Upper lobe of right lung (tissue), 1 donor: ENCODE measurements at regions not wholly inside any gene's neighbourhood (a gene's known extent, or its start where the extent isn't known, plus 50 kb on each side); places are given as distances from the start of the nearest gene placed in this dataset.

ENCODE experiments used
- ATAC-seq: fragments of 200-7000 bp; cut with Tn5 transposase; one replicate; pipeline ENCODE4 v1.9.1; 2020; ENCODE audit warnings: mild to moderate bottlenecking, moderate library complexity
- DNase-seq: peaks from one replicate; pipeline ENCODE4 v3.0.0-alpha.2; 2020
- H3K27ac ChIP-seq: fragments of 200-600 bp; one replicate; pipeline ENCODE4 v1.8.0; 2022
- H3K27me3 ChIP-seq: fragments of 200-600 bp; one replicate; pipeline ENCODE4 v1.8.0; 2022; ENCODE audit warnings: mild to moderate bottlenecking
- H3K36me3 ChIP-seq: fragments of 200-600 bp; one replicate; pipeline ENCODE4 v1.8.0; 2022
- H3K4me1 ChIP-seq: fragments of 200-600 bp; one replicate; pipeline ENCODE4 v1.8.0; 2022
- H3K4me3 ChIP-seq: fragments of 200-600 bp; one replicate; pipeline ENCODE4 v1.8.0; 2022; ENCODE audit warnings: mild to moderate bottlenecking
- H3K9me3 ChIP-seq: fragments of 200-600 bp; one replicate; pipeline ENCODE4 v1.8.0; 2022
- CTCF ChIP-seq: fragments of 200-600 bp; IDR thresholded peaks from one replicate; pipeline ENCODE4 v1.8.0; 2022; ENCODE audit warnings: antibody characterized with exemption
- intact Hi-C: fragments of 100-400 bp; cut with DNase I; formaldehyde crosslinking; loops from one replicate; pipeline ENCODE4 v1.11.0; 2022
- donor health status: DM: no; HTN: yes; CAD: no; lungs with severe emphysema.

GRCh38 chr21:36564647-36565046 is 84.7 kb upstream of the CLDN14 start:
- ATAC-seq, result no peak
- H3K4me1 ChIP-seq, result no peaks in the 10 kb centered on the region

GRCh38 chr21:36565540-36565939 is 85.6 kb upstream of the CLDN14 start:
- intact Hi-C loops, result no loop called here
- no peak for ATAC-seq
- no peaks in the 10 kb centered on the region for H3K4me1 ChIP-seq

More at GRCh38 chr21:36564647-36565046, 84.7 kb upstream of the CLDN14 start:
- no peak for DNase-seq
- TF ChIP-seq CTCF, result no peak
- intact Hi-C loops, result no loop called here
- Histone ChIP-seq H3K27me3 (no peaks in the 10 kb centered on the region), H3K27ac (no peak overlapping the region), H3K9me3 (no peaks in the 10 kb centered on the region), H3K4me3 (no peak overlapping the region), H3K36me3 (no peaks in the 10 kb centered on the region)

GRCh38 chr21:36566644-36567043 is 86.7 kb upstream of the CLDN14 start:
- Histone ChIP-seq H3K36me3 (no peaks in the 10 kb centered on the region), H3K4me3 (no peak overlapping the region), H3K9me3 (no peaks in the 10 kb centered on the region), H3K27me3 (peaks cover 13% of the 10 kb centered on the region), H3K27ac (no peak overlapping the region), H3K4me1 (no peaks in the 10 kb centered on the region)
- intact Hi-C loops, result no loop called here
- no peak for TF ChIP-seq CTCF
- ATAC-seq (no peak), DNase-seq (no peak)

More at GRCh38 chr21:36565540-36565939, 85.6 kb upstream of the CLDN14 start:
- H3K9me3 ChIP-seq, result no peaks in the 10 kb centered on the region
- no peak for TF ChIP-seq CTCF
- H3K4me3 ChIP-seq, result no peak overlapping the region
- no peak overlapping the region for H3K27ac ChIP-seq
- no peaks in the 10 kb centered on the region for H3K36me3 ChIP-seq
- H3K27me3 ChIP-seq, result peaks cover 3% of the 10 kb centered on the region
- DNase-seq, result no peak

GRCh38 chr21:36567216-36567885 is 87.4 kb upstream of the CLDN14 start:
- ATAC-seq (no peak), DNase-seq (no peak)
- intact Hi-C loops, result no loop called here
- Histone ChIP-seq H3K36me3 (no peaks in the 10 kb centered on the region), H3K27me3 (peaks cover 16% of the 10 kb centered on the region), H3K9me3 (no peaks in the 10 kb centered on the region), H3K27ac (no peak overlapping the region), H3K4me1 (no peaks in the 10 kb centered on the region), H3K4me3 (no peak overlapping the region)
- no peak for TF ChIP-seq CTCF

GRCh38 chr21:36569511-36569910 is 89.6 kb upstream of the CLDN14 start:
- intact Hi-C loops, result no loop called here
- Histone ChIP-seq H3K27ac (no peak overlapping the region), H3K4me1 (no peaks in the 10 kb centered on the region), H3K27me3 (peaks cover 16% of the 10 kb centered on the region), H3K9me3 (no peaks in the 10 kb centered on the region), H3K4me3 (no peak overlapping the region), H3K36me3 (no peaks in the 10 kb centered on the region)
- no peak for TF ChIP-seq CTCF
- no peak for ATAC-seq
- DNase-seq, result no peak

GRCh38 chr21:36571556-36571955 is 91.6 kb upstream of the CLDN14 start:
- TF ChIP-seq CTCF, result no peak
- intact Hi-C loops, result no loop called here
- H3K9me3 ChIP-seq, result no peaks in the 10 kb centered on the region
- no peaks in the 10 kb centered on the region for H3K4me1 ChIP-seq
- ATAC-seq (no peak), DNase-seq (no peak)
- no peak overlapping the region for H3K4me3 ChIP-seq
- H3K27me3 ChIP-seq, result peaks cover 16% of the 10 kb centered on the region
- no peak overlapping the region for H3K27ac ChIP-seq
- H3K36me3 ChIP-seq, result no peaks in the 10 kb centered on the region
